Left lung (tissue), 4 donors: ENCODE measurements at regions not wholly inside any gene's neighbourhood (a gene's known extent, or its start where the extent isn't known, plus 50 kb on each side); places are given as distances from the start of the nearest gene placed in this dataset.
A peak's percentile ranks its signal among the peaks of the same experiment; 100 is the strongest.

Source experiments
- ATAC-seq: fragments of 200-7000 bp; cut with Tn5 transposase; one replicate; pipeline ENCODE4 v1.9.1; 2020; ENCODE audit warnings: moderate library complexity
- DNase-seq, 4 donors: peaks; one replicate each; pipeline ENCODE4 v3.0.0-alpha.2; 2013 to 2020
- H3K27ac ChIP-seq, 2 donors: fragments of 200-600 bp; sonication (generic) in 1 of 2; one replicate each; pipeline versions ENCODE4 v1.5.0 to v1.8.0; 2020 to 2021
- H3K27me3 ChIP-seq, 2 donors: fragments of 200-600 bp; sonication (generic) in 1 of 2; one replicate each; pipeline versions ENCODE4 v1.5.0 to v1.8.0; 2020 to 2021
- H3K36me3 ChIP-seq, 2 donors: fragments of 200-600 bp; sonication (generic) in 1 of 2; one replicate each; pipeline versions ENCODE4 v1.5.0 to v1.8.0; 2020 to 2021
- H3K4me1 ChIP-seq, 2 donors: fragments of 200-600 bp; one replicate each; pipeline ENCODE4 v1.8.0; 2021
- H3K4me3 ChIP-seq, 2 donors: fragments of 200-600 bp; sonication (generic) in 1 of 2; one replicate each; pipeline versions ENCODE4 v1.5.0 to v1.8.0; 2020 to 2021; ENCODE audit warnings: mild to moderate bottlenecking in 1 of 2
- H3K9me3 ChIP-seq, 2 donors: fragments of 200-600 bp; sonication (generic) in 1 of 2; one replicate each; pipeline versions ENCODE4 v1.5.0 to v1.8.0; 2020 to 2021
- intact Hi-C, 2 donors: fragments of 100-400 bp; cut with DNase I; formaldehyde crosslinking; loops; one replicate each; pipeline versions ENCODE4 v1.11.2 to v1.14.2; 2022
- TF ChIP-seq, protein P1 (sequence below), 2 donors: fragments of 200-600 bp; sonication (generic) in 1 of 2; IDR thresholded peaks; one replicate each; pipeline versions ENCODE4 v1.5.0 to v1.8.0; 2021; ENCODE audit warnings: antibody characterized with exemption in 2 of 2
- donor health status: DM: no; HTN: yes; CAD: no.
- donor health status: DM: no; HTN: no; CAD: no.

DNA sequence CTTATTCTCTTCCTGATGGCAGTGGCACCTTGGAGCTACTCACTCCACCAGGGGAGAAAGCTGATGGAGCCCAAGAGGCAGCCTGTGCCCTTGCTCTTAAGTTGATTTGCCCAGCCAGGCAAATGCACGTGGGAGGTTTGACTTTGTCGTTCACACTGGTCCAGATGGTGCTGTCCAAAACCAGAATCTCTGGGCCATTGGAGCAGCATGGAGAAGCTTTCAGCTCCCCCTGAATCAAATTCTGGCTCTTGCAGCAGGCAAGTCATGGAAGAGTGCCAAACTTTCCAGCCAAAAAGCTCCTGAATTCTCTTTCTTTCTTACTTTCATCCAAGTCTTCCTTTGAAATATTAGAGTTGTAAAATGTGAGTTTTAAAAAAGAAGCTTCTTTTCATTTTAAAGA lies 970.4 kb downstream of the RPA4 start:
- ATAC-seq (no peak), DNase-seq (peak in 1 of 4 donors; percentile 18)
- Histone ChIP-seq H3K9me3 (no peaks in the 10 kb centered on the region), H3K4me1 (no peaks in the 10 kb centered on the region), H3K36me3 (no peaks in the 10 kb centered on the region), H3K27ac (no peak overlapping the region), H3K4me3 (no peak overlapping the region), H3K27me3 (no peaks in the 10 kb centered on the region)
- intact Hi-C loops, result no loop called here
- TF ChIP-seq, protein P1, sequence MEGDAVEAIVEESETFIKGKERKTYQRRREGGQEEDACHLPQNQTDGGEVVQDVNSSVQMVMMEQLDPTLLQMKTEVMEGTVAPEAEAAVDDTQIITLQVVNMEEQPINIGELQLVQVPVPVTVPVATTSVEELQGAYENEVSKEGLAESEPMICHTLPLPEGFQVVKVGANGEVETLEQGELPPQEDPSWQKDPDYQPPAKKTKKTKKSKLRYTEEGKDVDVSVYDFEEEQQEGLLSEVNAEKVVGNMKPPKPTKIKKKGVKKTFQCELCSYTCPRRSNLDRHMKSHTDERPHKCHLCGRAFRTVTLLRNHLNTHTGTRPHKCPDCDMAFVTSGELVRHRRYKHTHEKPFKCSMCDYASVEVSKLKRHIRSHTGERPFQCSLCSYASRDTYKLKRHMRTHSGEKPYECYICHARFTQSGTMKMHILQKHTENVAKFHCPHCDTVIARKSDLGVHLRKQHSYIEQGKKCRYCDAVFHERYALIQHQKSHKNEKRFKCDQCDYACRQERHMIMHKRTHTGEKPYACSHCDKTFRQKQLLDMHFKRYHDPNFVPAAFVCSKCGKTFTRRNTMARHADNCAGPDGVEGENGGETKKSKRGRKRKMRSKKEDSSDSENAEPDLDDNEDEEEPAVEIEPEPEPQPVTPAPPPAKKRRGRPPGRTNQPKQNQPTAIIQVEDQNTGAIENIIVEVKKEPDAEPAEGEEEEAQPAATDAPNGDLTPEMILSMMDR (IDR thresholded peaks at IDR 0.05), result no peak

DNA sequence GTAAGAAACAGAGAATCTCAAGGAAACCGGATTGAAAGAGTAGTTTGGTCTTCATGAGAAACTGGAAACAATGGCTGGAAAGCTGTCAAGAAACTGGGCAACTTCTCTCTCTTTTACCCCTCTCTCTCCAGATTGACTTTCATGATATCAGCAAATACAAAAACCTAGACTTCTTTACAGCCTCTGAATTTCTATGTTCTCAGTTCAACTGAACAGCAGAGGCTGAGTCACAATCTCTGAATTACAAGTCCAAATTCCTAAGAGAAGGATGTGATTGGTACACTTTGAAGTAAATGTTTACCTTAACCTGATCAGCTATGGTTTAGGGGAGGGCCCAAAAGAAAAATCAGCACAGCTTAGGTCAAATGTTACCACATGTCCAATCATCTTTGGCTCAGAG lies 974.9 kb downstream of the RPA4 start:
- TF ChIP-seq, protein P1 (IDR thresholded peaks at IDR 0.05), result no peak
- no peak overlapping the region for H3K4me3 ChIP-seq
- H3K27me3 ChIP-seq, result no peaks in the 10 kb centered on the region
- intact Hi-C loops, result no loop called here
- H3K4me1 ChIP-seq, result no peaks in the 10 kb centered on the region
- no peaks in the 10 kb centered on the region for H3K9me3 ChIP-seq
- H3K36me3 ChIP-seq, result no peaks in the 10 kb centered on the region
- DNase-seq (no peak), ATAC-seq (no peak)
- no peak overlapping the region for H3K27ac ChIP-seq

DNA sequence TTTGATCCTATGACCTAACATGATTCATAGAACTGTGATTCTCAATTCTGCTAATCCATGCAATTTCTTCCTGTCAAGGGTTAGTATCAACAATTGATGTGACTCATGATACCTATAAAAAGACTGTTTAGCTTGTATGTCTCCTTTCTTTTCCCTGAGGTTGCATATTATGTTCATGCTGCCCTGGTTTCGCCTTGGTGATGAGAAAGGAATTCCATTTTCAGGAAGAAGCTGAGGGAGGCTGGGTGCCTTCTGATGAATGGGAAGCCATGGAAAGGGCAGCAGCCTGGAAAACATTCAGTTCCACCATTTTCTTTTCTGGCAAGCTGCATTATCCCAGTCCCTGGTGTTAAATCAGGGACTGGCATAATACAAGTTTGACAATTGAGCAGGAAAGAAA lies 976.5 kb downstream of the RPA4 start:
- no peak overlapping the region for H3K4me3 ChIP-seq
- H3K4me1 ChIP-seq, result no peaks in the 10 kb centered on the region
- no peaks in the 10 kb centered on the region for H3K27me3 ChIP-seq
- H3K27ac ChIP-seq, result no peak overlapping the region
- ATAC-seq (no peak), DNase-seq (no peak)
- H3K36me3 ChIP-seq, result no peaks in the 10 kb centered on the region
- TF ChIP-seq, protein P1 (IDR thresholded peaks at IDR 0.05), result no peak
- H3K9me3 ChIP-seq, result no peaks in the 10 kb centered on the region
- intact Hi-C loops, result no loop called here

DNA sequence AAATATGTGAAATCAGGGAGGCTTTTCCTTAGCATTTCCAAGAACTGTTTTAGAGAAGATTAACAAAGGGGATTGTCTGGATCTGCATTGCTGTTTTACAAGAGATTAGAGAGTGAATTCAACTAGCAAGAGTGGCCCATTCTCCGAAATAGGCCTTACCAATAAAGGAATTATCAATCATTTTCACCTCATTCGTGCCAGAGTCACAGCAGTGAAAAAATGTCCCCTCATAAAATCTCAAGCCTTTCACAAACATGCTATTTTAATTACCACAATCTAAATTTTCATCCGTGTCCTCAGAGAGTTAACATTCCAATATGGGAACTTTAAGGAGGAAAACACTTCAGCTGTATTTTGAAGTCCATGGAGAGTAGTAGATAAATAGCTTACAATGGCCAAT lies 979.6 kb downstream of the RPA4 start:
- TF ChIP-seq, protein P1 (IDR thresholded peaks at IDR 0.05), result no peak
- intact Hi-C loops, result no loop called here

DNA sequence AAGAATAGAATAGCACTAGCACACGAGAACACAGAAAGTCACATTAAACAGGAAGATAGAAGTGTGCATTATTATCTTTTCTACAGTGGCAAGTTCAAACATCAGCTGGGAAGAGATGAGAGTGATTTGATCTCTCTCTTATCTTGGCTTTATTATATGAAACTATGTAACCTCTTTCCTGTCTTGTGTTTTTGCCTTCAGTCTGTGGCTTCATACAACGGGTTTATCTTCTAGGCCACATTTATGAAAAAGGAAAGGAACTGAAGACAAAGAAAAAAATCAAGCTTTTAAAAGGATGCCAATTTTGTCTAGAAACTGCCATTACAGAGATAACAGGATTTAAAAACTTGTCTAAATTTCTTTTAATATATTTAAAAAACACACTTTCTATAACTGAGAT lies 983.6 kb downstream of the RPA4 start:
- TF ChIP-seq, protein P1 (IDR thresholded peaks at IDR 0.05), result no peak
- no peaks in the 10 kb centered on the region for H3K27me3 ChIP-seq
- DNase-seq, result no peak
- H3K4me1 ChIP-seq, result no peaks in the 10 kb centered on the region
- no peak overlapping the region for H3K27ac ChIP-seq
- intact Hi-C loops, result no loop called here
- ATAC-seq, result no peak
- H3K4me3 ChIP-seq, result no peak overlapping the region
- no peaks in the 10 kb centered on the region for H3K9me3 ChIP-seq
- no peaks in the 10 kb centered on the region for H3K36me3 ChIP-seq

More for the DNA sequence above, 979.6 kb downstream of the RPA4 start:
- H3K27ac ChIP-seq, result no peak overlapping the region
- no peak for DNase-seq
- H3K4me1 ChIP-seq, result no peaks in the 10 kb centered on the region
- H3K27me3 ChIP-seq, result no peaks in the 10 kb centered on the region
- H3K4me3 ChIP-seq, result no peak overlapping the region
- no peaks in the 10 kb centered on the region for H3K9me3 ChIP-seq
- H3K36me3 ChIP-seq, result no peaks in the 10 kb centered on the region
- no peak for ATAC-seq
